Keratinocyte (primary cell): ENCODE measurements at regions not wholly inside any gene's neighbourhood (a gene's known extent, or its start where the extent isn't known, plus 50 kb on each side); places are given as distances from the start of the nearest gene placed in this dataset.

ENCODE experiments used
- DNase-seq: peaks from one replicate; pipeline ENCODE4 v3.0.0-alpha.2; 2011; ENCODE audit warnings: low read depth, missing footprints, low spot score
- FAIRE-seq: peaks from 2 replicates; lab custom pipeline; 2011; peaks lifted over from hg19 to GRCh38; lab: Jason Lieb, UNC
- H2AFZ ChIP-seq: 2 replicates; pipeline ENCODE4 v1.6.0; 2012; ENCODE audit warnings: low read length, control low read depth, inconsistent platforms; ENCODE audit not compliant: control insufficient read depth
- H3K27ac ChIP-seq: 2 replicates; pipeline ENCODE4 v1.5.1; 2011; ENCODE audit warnings: low read length; ENCODE audit not compliant: control insufficient read depth, insufficient read depth
- H3K27me3 ChIP-seq: 3 replicates; pipeline ENCODE4 v1.6.0; 2011; ENCODE audit warnings: low read length; ENCODE audit not compliant: control insufficient read depth, insufficient read depth; ENCODE audit errors: extremely low read depth
- H3K36me3 ChIP-seq, 2 experiments: 2 replicates in 1 of 2; 3 replicates in 1 of 2; pipeline ENCODE4 v1.5.1; 2011; ENCODE audit warnings: low read length in 2 of 2, mild to moderate bottlenecking in 1 of 2; ENCODE audit not compliant: control insufficient read depth in 2 of 2, insufficient read depth in 2 of 2; ENCODE audit errors: extremely low read depth in 1 of 2
- H3K4me1 ChIP-seq: 3 replicates; pipeline ENCODE4 v1.5.1; 2011; ENCODE audit warnings: low read length; ENCODE audit not compliant: control insufficient read depth, insufficient read depth; ENCODE audit errors: extremely low read depth
- H3K4me2 ChIP-seq: 3 replicates; pipeline ENCODE4 v1.6.0; 2011; ENCODE audit warnings: low read depth, low read length; ENCODE audit not compliant: control insufficient read depth, insufficient read depth; ENCODE audit errors: extremely low read depth
- H3K4me3 ChIP-seq, 3 experiments: fragments of 200-600 bp in 1 of 3; sonication (generic) in 1 of 3; 2 replicates in 2 of 3; 3 replicates in 1 of 3; pipeline ENCODE4 v1.5.1; 2011 to 2016; ENCODE audit warnings: low read length in 3 of 3, mild to moderate bottlenecking in 3 of 3, control low read depth in 2 of 3, inconsistent platforms in 1 of 3, low read depth in 1 of 3, mixed read lengths in 1 of 3, mixed run types in 1 of 3, moderate library complexity in 1 of 3; ENCODE audit not compliant: control insufficient read depth in 2 of 3, insufficient read depth in 2 of 3; ENCODE audit errors: extremely low read depth in 1 of 3
- H3K79me2 ChIP-seq: 2 replicates; pipeline ENCODE4 v1.6.0; 2012; ENCODE audit warnings: low read length; ENCODE audit not compliant: control insufficient read depth, insufficient read depth
- H3K9ac ChIP-seq: 3 replicates; pipeline ENCODE4 v1.6.0; 2011; ENCODE audit warnings: low read length; ENCODE audit not compliant: control insufficient read depth, insufficient read depth; ENCODE audit errors: extremely low read depth
- H3K9me1 ChIP-seq: 3 replicates; pipeline ENCODE4 v1.6.0; 2011; ENCODE audit warnings: low read length; ENCODE audit not compliant: control insufficient read depth, insufficient read depth; ENCODE audit errors: extremely low read depth
- H3K9me3 ChIP-seq: 2 replicates; pipeline ENCODE4 v1.5.1; 2012; ENCODE audit warnings: low read depth, low read length; ENCODE audit not compliant: control insufficient read depth
- H4K20me1 ChIP-seq: 3 replicates; pipeline ENCODE4 v1.6.0; 2011; ENCODE audit warnings: low read length; ENCODE audit not compliant: control insufficient read depth, insufficient read depth; ENCODE audit errors: extremely low read depth
- EZH2 ChIP-seq: IDR thresholded peaks from one replicate; pipeline ENCODE4 v1.6.1; 2012; ENCODE audit warnings: inconsistent platforms, mild to moderate bottlenecking, low read length, moderate library complexity
- dilution Hi-C: fragments of 300-500 bp; cut with MboI; formaldehyde crosslinking; loops from one replicate; pipeline ENCODE4 v1.7.0; 2020; ENCODE audit warnings: low sequenced_read_pairs; ENCODE audit not compliant: extremely low pct_ligation_motif_present
- TF ChIP-seq, protein P1 (sequence below), 3 experiments: IDR thresholded peaks in 1 of 3; conservative IDR thresholded peaks in 1 of 3; optimal IDR thresholded peaks in 1 of 3; 2 replicates in 2 of 3; 3 replicates in 1 of 3; pipeline versions ENCODE3 to v1.5.1; 2011; ENCODE audit warnings: low read length in 3 of 3, mild to moderate bottlenecking in 3 of 3, moderate library complexity in 2 of 3, control low read depth in 1 of 3, inconsistent platforms in 1 of 3; ENCODE audit not compliant: insufficient read depth in 2 of 3; ENCODE audit errors: extremely low read depth in 1 of 3

DNA sequence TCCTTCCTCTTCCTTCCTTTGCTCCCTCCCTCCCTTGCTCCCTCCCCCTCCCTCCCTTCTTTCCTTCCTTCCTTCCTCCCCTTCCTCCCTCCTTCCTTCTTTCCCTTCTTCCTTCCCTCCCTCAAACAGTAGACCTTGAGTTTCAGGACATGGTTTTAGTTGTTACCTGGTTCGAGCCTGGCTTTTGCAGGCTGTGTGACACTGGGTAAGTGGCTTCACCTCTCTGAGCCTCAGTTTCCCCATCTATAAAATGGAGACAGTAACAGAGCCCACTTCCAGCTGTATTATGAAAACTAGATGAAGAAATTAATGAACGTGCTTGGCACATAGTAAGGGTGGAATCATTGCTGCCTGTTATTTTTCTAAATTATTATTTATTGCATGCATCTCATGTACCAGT lies 171.0 kb upstream of the LHX5 start:
- H3K4me1 ChIP-seq, result no peaks in the 10 kb centered on the region

DNA sequence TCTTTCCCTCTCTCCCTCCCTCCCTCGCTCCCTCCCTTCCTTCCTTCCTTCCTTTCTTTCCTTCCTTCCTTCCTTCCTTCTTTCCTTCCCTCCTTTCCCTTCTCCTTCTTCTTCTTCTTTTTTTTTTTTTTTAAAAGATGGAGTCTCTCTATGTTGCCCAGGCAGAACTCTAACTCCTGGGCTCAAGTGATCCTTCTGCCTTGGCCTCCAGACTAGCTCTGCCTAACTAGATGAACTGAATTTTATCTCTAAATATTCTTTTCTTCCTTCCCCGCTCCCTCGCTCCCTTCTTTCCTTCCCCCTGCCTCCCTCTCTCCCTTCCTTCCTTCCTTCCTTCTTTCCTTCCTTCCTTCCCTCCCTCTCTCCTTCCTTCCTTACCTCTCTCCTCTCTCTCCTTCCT lies 170.5 kb upstream of the LHX5 start:
- TF ChIP-seq EZH2, result no peak
- TF ChIP-seq, protein P1, sequence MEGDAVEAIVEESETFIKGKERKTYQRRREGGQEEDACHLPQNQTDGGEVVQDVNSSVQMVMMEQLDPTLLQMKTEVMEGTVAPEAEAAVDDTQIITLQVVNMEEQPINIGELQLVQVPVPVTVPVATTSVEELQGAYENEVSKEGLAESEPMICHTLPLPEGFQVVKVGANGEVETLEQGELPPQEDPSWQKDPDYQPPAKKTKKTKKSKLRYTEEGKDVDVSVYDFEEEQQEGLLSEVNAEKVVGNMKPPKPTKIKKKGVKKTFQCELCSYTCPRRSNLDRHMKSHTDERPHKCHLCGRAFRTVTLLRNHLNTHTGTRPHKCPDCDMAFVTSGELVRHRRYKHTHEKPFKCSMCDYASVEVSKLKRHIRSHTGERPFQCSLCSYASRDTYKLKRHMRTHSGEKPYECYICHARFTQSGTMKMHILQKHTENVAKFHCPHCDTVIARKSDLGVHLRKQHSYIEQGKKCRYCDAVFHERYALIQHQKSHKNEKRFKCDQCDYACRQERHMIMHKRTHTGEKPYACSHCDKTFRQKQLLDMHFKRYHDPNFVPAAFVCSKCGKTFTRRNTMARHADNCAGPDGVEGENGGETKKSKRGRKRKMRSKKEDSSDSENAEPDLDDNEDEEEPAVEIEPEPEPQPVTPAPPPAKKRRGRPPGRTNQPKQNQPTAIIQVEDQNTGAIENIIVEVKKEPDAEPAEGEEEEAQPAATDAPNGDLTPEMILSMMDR (optimal IDR thresholded peaks at IDR 0.05 in 1 of 3, IDR thresholded peaks at IDR 0.05 in 1 of 3, conservative IDR thresholded peaks at IDR 0.05 in 1 of 3; ENCODE audit: extremely low read depth in 1 of 3, insufficient read depth in 2 of 3, low read length in 3 of 3), result no peak
- H3K9me1 ChIP-seq, result no peaks in the 10 kb centered on the region
- no peak overlapping the region for H3K27ac ChIP-seq
- H3K4me3 ChIP-seq, result no peak overlapping the region
- dilution Hi-C loops, result no loop called here
- H4K20me1 ChIP-seq, result no peaks in the 10 kb centered on the region
- no peaks in the 10 kb centered on the region for H3K36me3 ChIP-seq
- no peak overlapping the region for H3K4me2 ChIP-seq
- no peak overlapping the region for H3K9ac ChIP-seq
- FAIRE-seq (no peak), DNase-seq (no peak)
- H3K9me3 ChIP-seq, result no peaks in the 10 kb centered on the region
- no peaks in the 10 kb centered on the region for H3K4me1 ChIP-seq
- no peaks in the 10 kb centered on the region for H3K79me2 ChIP-seq
- no peaks in the 10 kb centered on the region for H3K27me3 ChIP-seq
- H2AFZ ChIP-seq, result no peak overlapping the region

More for the DNA sequence above, 171.0 kb upstream of the LHX5 start:
- Histone ChIP-seq H3K79me2 (no peaks in the 10 kb centered on the region), H3K9me3 (no peaks in the 10 kb centered on the region), H4K20me1 (no peaks in the 10 kb centered on the region), H3K36me3 (no peaks in the 10 kb centered on the region), H3K9ac (no peak overlapping the region), H3K9me1 (no peaks in the 10 kb centered on the region), H3K27me3 (no peaks in the 10 kb centered on the region), H3K4me3 (no peak overlapping the region), H2AFZ (no peak overlapping the region), H3K27ac (no peak overlapping the region), H3K4me2 (no peak overlapping the region)
- FAIRE-seq (no peak), DNase-seq (no peak)
- TF ChIP-seq, protein P1 (optimal IDR thresholded peaks at IDR 0.05 in 1 of 3, IDR thresholded peaks at IDR 0.05 in 1 of 3, conservative IDR thresholded peaks at IDR 0.05 in 1 of 3; ENCODE audit: extremely low read depth in 1 of 3, insufficient read depth in 2 of 3, low read length in 3 of 3), result no peak
- TF ChIP-seq EZH2, result no peak
- dilution Hi-C loops, result no loop called here
